RWPE2 (cell line): ENCODE measurements at regions not wholly inside any gene's neighbourhood (a gene's known extent, or its start where the extent isn't known, plus 50 kb on each side); places are given as distances from the start of the nearest gene placed in this dataset.
"Not testable (repeated sequence)": the region's sequence is repeated elsewhere in the genome, so short reads cannot be mapped to it uniquely, and the experiment has no call there.

Experiments
- ATAC-seq: fragments of 200-7000 bp; cut with Tn5 transposase; 3 replicates; pipeline ENCODE4 v1.9.1; 2021; ENCODE audit warnings: low read depth
- DNase-seq: peaks from one replicate; pipeline ENCODE4 v3.0.0-alpha.2; 2020; ENCODE audit warnings: low spot score
- H3K27ac ChIP-seq: fragments of 450-650 bp; 2 replicates; pipeline ENCODE4 v1.5.1; 2017; ENCODE audit warnings: mild to moderate bottlenecking; ENCODE audit not compliant: poor library complexity, severe bottlenecking
- H3K27me3 ChIP-seq: fragments of 250-450 bp; sonication (Bioruptor Pico); 2 replicates; pipeline ENCODE4 v1.5.1; 2021; ENCODE audit warnings: mild to moderate bottlenecking, moderate library complexity; ENCODE audit not compliant: insufficient read depth, poor library complexity, severe bottlenecking
- H3K36me3 ChIP-seq: fragments of 250-450 bp; sonication (Bioruptor Pico); 2 replicates; pipeline ENCODE4 v1.5.1; 2020; ENCODE audit warnings: low read depth, mild to moderate bottlenecking, moderate library complexity
- H3K4me1 ChIP-seq: fragments of 250-450 bp; sonication (Bioruptor Pico); 2 replicates; pipeline ENCODE4 v1.5.1; 2021; ENCODE audit warnings: mild to moderate bottlenecking, moderate library complexity; ENCODE audit not compliant: insufficient read depth, poor library complexity, severe bottlenecking
- H3K4me3 ChIP-seq: fragments of 250-450 bp; sonication (Bioruptor Pico); 2 replicates; pipeline ENCODE4 v1.5.1; 2021; ENCODE audit warnings: mild to moderate bottlenecking, moderate library complexity; ENCODE audit not compliant: severe bottlenecking
- H3K9me3 ChIP-seq: fragments of 250-450 bp; sonication (Bioruptor Pico); 2 replicates; pipeline ENCODE4 v1.5.1; 2021; ENCODE audit warnings: mild to moderate bottlenecking, moderate library complexity; ENCODE audit not compliant: severe bottlenecking
- CTCF ChIP-seq: fragments of 450-650 bp; IDR thresholded peaks from one replicate; pipeline ENCODE4 v1.5.1; 2017; ENCODE audit warnings: mild to moderate bottlenecking, moderate library complexity; ENCODE audit not compliant: poor library complexity, severe bottlenecking

GRCh38 chr1:115450501-115451040 lies 112.5 kb upstream of the NGF start:
- Histone ChIP-seq H3K4me1 (no peaks in the 10 kb centered on the region), H3K9me3 (no peaks in the 10 kb centered on the region), H3K4me3 (no peak overlapping the region), H3K36me3 (no peaks in the 10 kb centered on the region), H3K27ac (no peak overlapping the region), H3K27me3 (no peaks in the 10 kb centered on the region)
- DNase-seq (no peak), ATAC-seq (no peak)
- TF ChIP-seq CTCF = no peak

- Histone ChIP-seq H3K27me3 (no peaks in the 10 kb centered on the region), H3K36me3 (no peaks in the 10 kb centered on the region), H3K27ac (no peak overlapping the region), H3K4me1 (no peaks in the 10 kb centered on the region), H3K9me3 (no peaks in the 10 kb centered on the region), H3K4me3 (no peak overlapping the region)
- ATAC-seq = no peak
- TF ChIP-seq CTCF = no peak
- DNase-seq = no peak
These were observed 110.4 kb upstream of the NGF start for GRCh38 chr1:115448282-115449044.

- no peak overlapping the region for H3K27ac ChIP-seq
- no peaks in the 10 kb centered on the region for H3K4me1 ChIP-seq
- TF ChIP-seq CTCF = no peak
- DNase-seq (no peak), ATAC-seq (no peak)
- H3K36me3 ChIP-seq = no peaks in the 10 kb centered on the region
- no peaks in the 10 kb centered on the region for H3K9me3 ChIP-seq
- H3K27me3 ChIP-seq = no peaks in the 10 kb centered on the region
- no peak overlapping the region for H3K4me3 ChIP-seq
These were observed 109.6 kb upstream of the NGF start for GRCh38 chr1:115447672-115448071.

GRCh38 chr1:115445090-115445489 lies 107.0 kb upstream of the NGF start:
- TF ChIP-seq CTCF = no peak
- Histone ChIP-seq H3K4me3 (no peak overlapping the region), H3K36me3 (no peaks in the 10 kb centered on the region), H3K27me3 (no peaks in the 10 kb centered on the region), H3K4me1 (no peaks in the 10 kb centered on the region), H3K27ac (no peak overlapping the region), H3K9me3 (no peaks in the 10 kb centered on the region)
- ATAC-seq = no peak
- no peak for DNase-seq

GRCh38 chr1:115440733-115441132 lies 102.7 kb upstream of the NGF start:
- no peak for TF ChIP-seq CTCF
- Histone ChIP-seq H3K9me3 (no peaks in the 10 kb centered on the region), H3K4me3 (no peak overlapping the region), H3K4me1 (no peaks in the 10 kb centered on the region), H3K27me3 (no peaks in the 10 kb centered on the region), H3K27ac (no peak overlapping the region), H3K36me3 (no peaks in the 10 kb centered on the region)
- no peak for DNase-seq
- ATAC-seq = no peak

GRCh38 chr1:115439520-115439919 lies 101.5 kb upstream of the NGF start:
- not testable (repeated sequence) for H3K9me3 ChIP-seq, H3K27me3 ChIP-seq, H3K27ac ChIP-seq, H3K4me1 ChIP-seq, H3K36me3 ChIP-seq, H3K4me3 ChIP-seq, ATAC-seq, DNase-seq
